ENCODE measurements at regions not wholly inside any gene's neighbourhood (a gene's known extent, or its start where the extent isn't known, plus 50 kb on each side); places are given as distances from the start of the nearest gene placed in this dataset.

GRCh38 chr1:193427524-193427923, 241.1 kb upstream of the B3GALT2 start:
- Histone ChIP-seq H3K9me1 (ENCODE audit: control insufficient read depth, insufficient read depth, low read length) (no peaks in the 10 kb centered on the region), H3K27ac (ENCODE audit: extremely low read depth, low read depth, low read length) (no peak overlapping the region), H3K36me3 (ENCODE audit: control insufficient read depth, insufficient read depth, low read length) (no peaks in the 10 kb centered on the region), H3K79me2 (ENCODE audit: control insufficient read depth, insufficient read depth, low read length) (no peaks in the 10 kb centered on the region), H3K4me3 (no peak overlapping the region), H3K9ac (ENCODE audit: insufficient read depth in 1 of 2, low read depth in 2 of 2, low read length in 2 of 2) (no peak overlapping the region), H3K4me2 (ENCODE audit: insufficient read depth, low read length) (no peak overlapping the region), H2AFZ (ENCODE audit: low read depth, low read length) (no peak overlapping the region), H4K20me1 (replicated peaks; ENCODE audit: control insufficient read depth, insufficient read depth, low read length) (no peaks in the 10 kb centered on the region), H3K4me1 (replicated peaks in 1 of 2; ENCODE audit: control insufficient read depth in 2 of 2, insufficient read depth in 2 of 2, low read length in 2 of 2) (no peaks in the 10 kb centered on the region), H3K9me3 (replicated peaks; ENCODE audit: control insufficient read depth, insufficient read depth, low read depth, low read length) (no peaks in the 10 kb centered on the region), H3K27me3 (ENCODE audit: control insufficient read depth in 2 of 2, insufficient read depth in 2 of 2, low read length in 2 of 2) (no peaks in the 10 kb centered on the region)
- BruUV-seq (replicated peaks) = no TSS peak
- TF ChIP-seq PTBP1 (IDR thresholded peaks at IDR 0.05; ENCODE audit: low read depth, low read length) = no peak
- TF ChIP-seq HDGF (IDR thresholded peaks at IDR 0.05) = no peak
- TF ChIP-seq BCL6 (CRISPR knock-in tag; IDR thresholded peaks at IDR 0.05) = no peak
- no peak for TF ChIP-seq NCOA1 (IDR thresholded peaks at IDR 0.05; ENCODE audit: low read depth)
- TF ChIP-seq CBX3 (IDR thresholded peaks at IDR 0.05; ENCODE audit: borderline replicate concordance in 1 of 2, low read length in 2 of 2) = no peak
- no peak for TF ChIP-seq ETV6 (IDR thresholded peaks at IDR 0.05; ENCODE audit: borderline replicate concordance in 1 of 2, low read depth in 2 of 2, low read length in 1 of 2)
- TF ChIP-seq ETV6 (CRISPR knock-in tag; IDR thresholded peaks at IDR 0.05; ENCODE audit: borderline replicate concordance) = no peak
- no peak for TF ChIP-seq RB1 (IDR thresholded peaks at IDR 0.05; ENCODE audit: low read depth)
- no peak for TF ChIP-seq HDAC2 (IDR thresholded peaks at IDR 0.05)
- FAIRE-seq (no peak), DNase-seq (ENCODE audit: extremely low read depth in 1 of 4, low spot score in 3 of 4) (no peak), ATAC-seq (no peak)
- in situ Hi-C loops (cut with MboI) = no loop called here
- POLR2A ChIA-PET = no interaction called here
- WGBS (ENCODE audit: insufficient coverage, low coverage, missing lambda C conversion rate) = 0% methylated on average over 2 of the region's 2 CpGs
- CTCF ChIA-PET (ENCODE audit: low intra/inter-chr PET ratio) = no interaction called here
- intact Hi-C loops (cut with micrococcal nuclease) = no loop called here

GRCh38 chr1:193426061-193426460, 239.6 kb upstream of the B3GALT2 start:
- Histone ChIP-seq H3K9me3 (replicated peaks; ENCODE audit: control insufficient read depth, insufficient read depth, low read depth, low read length) (no peaks in the 10 kb centered on the region), H3K4me3 (no peak overlapping the region), H3K27ac (ENCODE audit: extremely low read depth, low read depth, low read length) (no peak overlapping the region), H3K27me3 (ENCODE audit: control insufficient read depth in 2 of 2, insufficient read depth in 2 of 2, low read length in 2 of 2) (no peaks in the 10 kb centered on the region), H4K20me1 (replicated peaks; ENCODE audit: control insufficient read depth, insufficient read depth, low read length) (no peaks in the 10 kb centered on the region), H2AFZ (ENCODE audit: low read depth, low read length) (no peak overlapping the region), H3K9me1 (ENCODE audit: control insufficient read depth, insufficient read depth, low read length) (no peaks in the 10 kb centered on the region), H3K4me2 (ENCODE audit: insufficient read depth, low read length) (no peak overlapping the region), H3K79me2 (ENCODE audit: control insufficient read depth, insufficient read depth, low read length) (no peaks in the 10 kb centered on the region), H3K9ac (ENCODE audit: insufficient read depth in 1 of 2, low read depth in 2 of 2, low read length in 2 of 2) (no peak overlapping the region), H3K4me1 (replicated peaks in 1 of 2; ENCODE audit: control insufficient read depth in 2 of 2, insufficient read depth in 2 of 2, low read length in 2 of 2) (no peaks in the 10 kb centered on the region), H3K36me3 (ENCODE audit: control insufficient read depth, insufficient read depth, low read length) (no peaks in the 10 kb centered on the region)
- FAIRE-seq (no peak), ATAC-seq (no peak), DNase-seq (ENCODE audit: extremely low read depth in 1 of 4, low spot score in 3 of 4) (no peak)
- intact Hi-C loops (cut with micrococcal nuclease) = no loop called here
- in situ Hi-C loops (cut with MboI) = no loop called here
- CTCF ChIA-PET (ENCODE audit: low intra/inter-chr PET ratio) = no interaction called here
- no TSS peak for BruUV-seq (replicated peaks)
- POLR2A ChIA-PET = no interaction called here
- 0% methylated on average over 2 of the region's 2 CpGs for WGBS (ENCODE audit: insufficient coverage, low coverage, missing lambda C conversion rate)
- TF ChIP-seq ZNF408 (CRISPR knock-in tag; IDR thresholded peaks at IDR 0.05; ENCODE audit: low read depth) (no peak), HEY1 (CRISPR knock-in tag; IDR thresholded peaks at IDR 0.05; ENCODE audit: borderline replicate concordance) (no peak), ZNF398 (CRISPR knock-in tag; IDR thresholded peaks at IDR 0.05) (no peak)

All from K562 (cell line).